SU-DHL-6 (cell line): ENCODE measurements at regions not wholly inside any gene's neighbourhood (a gene's known extent, or its start where the extent isn't known, plus 50 kb on each side); places are given as distances from the start of the nearest gene placed in this dataset.

Experiments used
- CTCF ChIP-seq: fragments of 200-600 bp; sonication (generic); IDR thresholded peaks from one replicate; pipeline ENCODE4 v1.5.1; 2017; ENCODE audit warnings: antibody characterized with exemption, mild to moderate bottlenecking, low read length, moderate library complexity; ENCODE audit not compliant: insufficient read depth, poor library complexity, severe bottlenecking
- EZH2phosphoT487 ChIP-seq: fragments of 200-600 bp; sonication (generic), shearing (Covaris generic); conservative IDR thresholded peaks from 2 replicates; pipeline ENCODE4 v1.6.1; 2018; ENCODE audit warnings: mild to moderate bottlenecking, antibody characterized with exemption, low read length, moderate library complexity, mixed read lengths

- TF ChIP-seq CTCF: no peak
- no peak for TF ChIP-seq EZH2phosphoT487
These were observed 1420.0 kb upstream of the CDH2 start for GRCh38 chr18:29596959-29597358.
